ENCODE measurements at regions not wholly inside any gene's neighbourhood (a gene's known extent, or its start where the extent isn't known, plus 50 kb on each side); places are given as distances from the start of the nearest gene placed in this dataset.

- no peak for DNase-seq (ENCODE audit: low spot score)
Observed at GRCh38 chr2:207289295-207290018, 123.7 kb upstream of the KLF7 start.

GRCh38 chr2:207290833-207291624 lies 125.3 kb upstream of the KLF7 start:
- no peak for DNase-seq (ENCODE audit: low spot score)

- DNase-seq (ENCODE audit: low spot score), result no peak
Observed at GRCh38 chr2:207291625-207292252, 126.0 kb upstream of the KLF7 start.

GRCh38 chr2:207296265-207296948 lies 130.7 kb upstream of the KLF7 start:
- no peak for DNase-seq (ENCODE audit: low spot score)

GRCh38 chr2:207300817-207301216 lies 135.1 kb upstream of the KLF7 start:
- no peak for DNase-seq (ENCODE audit: low spot score)

GRCh38 chr2:207304761-207305160 lies 139.0 kb upstream of the KLF7 start:
- DNase-seq (ENCODE audit: low spot score), result no peak

- no peak for DNase-seq (ENCODE audit: low spot score)
Observed at GRCh38 chr2:207308519-207309224, 142.9 kb upstream of the KLF7 start.

GRCh38 chr2:207311316-207312005 lies 145.7 kb upstream of the KLF7 start:
- no peak for DNase-seq (ENCODE audit: low spot score)

GRCh38 chr2:207312006-207312356 lies 146.2 kb upstream of the KLF7 start:
- DNase-seq (ENCODE audit: low spot score), result no peak

- DNase-seq (ENCODE audit: low spot score), result no peak
Observed at GRCh38 chr2:207313947-207314346, 148.2 kb upstream of the KLF7 start.

- DNase-seq (ENCODE audit: low spot score), result no peak
Observed at GRCh38 chr2:207315131-207315530, 149.4 kb upstream of the KLF7 start.

GRCh38 chr2:207316484-207316883 lies 150.7 kb upstream of the KLF7 start:
- DNase-seq (ENCODE audit: low spot score), result no peak

- no peak for DNase-seq (ENCODE audit: low spot score)
Observed at GRCh38 chr2:207316906-207317305, 151.2 kb upstream of the KLF7 start.

- DNase-seq (ENCODE audit: low spot score), result no peak
Observed at GRCh38 chr2:207317378-207317984, 151.7 kb upstream of the KLF7 start.

GRCh38 chr2:207318181-207318628 lies 152.5 kb upstream of the KLF7 start:
- DNase-seq (ENCODE audit: low spot score), result no peak

- DNase-seq (ENCODE audit: low spot score), result no peak
Observed at GRCh38 chr2:207319316-207319715, 153.6 kb upstream of the KLF7 start.

GRCh38 chr2:207320381-207321159 lies 154.8 kb upstream of the KLF7 start:
- no peak for DNase-seq (ENCODE audit: low spot score)

- no peak for DNase-seq (ENCODE audit: low spot score)
Observed at GRCh38 chr2:207321514-207321913, 155.8 kb upstream of the KLF7 start.

GRCh38 chr2:207324001-207324400 lies 158.3 kb upstream of the KLF7 start:
- DNase-seq (ENCODE audit: low spot score), result no peak

GRCh38 chr2:207327513-207327912 lies 161.8 kb upstream of the KLF7 start:
- no peak for DNase-seq (ENCODE audit: low spot score)

Measured in hematopoietic multipotent progenitor cell treated with erythropoietin and hydrocortisone succinate and interleukin-3 and kit ligand, for 15 days (in vitro differentiated cells).